ENCODE measurements at regions not wholly inside any gene's neighbourhood (a gene's known extent, or its start where the extent isn't known, plus 50 kb on each side); places are given as distances from the start of the nearest gene placed in this dataset.

DNA sequence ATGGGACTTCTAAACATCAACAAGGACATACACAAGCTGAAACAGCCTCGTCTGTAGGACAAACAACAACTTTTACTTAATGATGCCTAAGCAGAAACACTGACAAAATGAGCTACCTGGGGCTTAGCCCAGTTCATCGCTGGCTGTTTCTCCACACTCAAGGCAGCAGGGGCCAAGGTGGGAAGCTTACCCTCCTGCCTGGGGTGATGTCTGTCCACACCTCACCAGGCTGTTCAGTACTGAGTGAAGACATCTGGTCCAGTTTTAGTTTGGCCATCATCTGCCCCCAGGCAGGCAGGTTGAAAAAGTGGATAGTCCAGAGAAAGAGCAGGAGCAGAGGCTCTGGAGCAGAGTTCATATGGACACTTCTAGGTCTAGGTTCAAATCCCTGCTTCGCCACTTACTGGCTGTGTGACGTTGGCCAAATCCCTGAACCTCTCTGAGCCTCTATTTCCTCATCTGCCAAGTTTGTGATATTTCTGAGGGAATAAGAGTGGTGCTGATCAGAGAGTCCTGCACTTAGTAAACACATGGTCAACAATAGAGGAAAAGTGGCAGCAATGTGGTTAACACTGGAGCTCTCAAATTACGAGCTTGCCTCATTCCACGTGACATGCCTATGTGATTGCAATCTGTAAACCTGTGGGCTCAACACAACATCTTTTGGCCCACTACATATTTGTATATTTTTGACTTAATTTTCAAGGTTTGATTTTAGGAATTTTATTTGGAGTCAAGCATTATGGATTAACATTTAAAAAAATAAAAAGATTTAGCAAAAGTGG lies 720.1 kb upstream of the TMEM132C start:
- POLR2A ChIA-PET = no interaction called here
- intact Hi-C loops (cut with micrococcal nuclease) = no loop called here

More for the DNA sequence above, 720.1 kb upstream of the TMEM132C start:
- H3K9ac ChIP-seq (replicated peaks; ENCODE audit: extremely low read depth, insufficient read depth, low read length) = no peak overlapping the region
- no peaks in the 10 kb centered on the region for H3K4me1 ChIP-seq (ENCODE audit: control insufficient read depth, extremely low read depth, insufficient read depth, low read length)
- H3K36me3 ChIP-seq (ENCODE audit: control insufficient read depth in 2 of 2, extremely low read depth in 1 of 2, insufficient read depth in 2 of 2, low read length in 2 of 2) = no peaks in the 10 kb centered on the region
- dilution Hi-C loops (cut with MboI; ENCODE audit: extremely low pct_ligation_motif_present, low sequenced_read_pairs) = no loop called here
- H3K27ac ChIP-seq (ENCODE audit: insufficient read depth, low read depth, low read length) = no peak overlapping the region
- FAIRE-seq (no peak), DNase-seq (ENCODE audit: low read depth, low spot score) (no peak)
- TF ChIP-seq, protein P1, sequence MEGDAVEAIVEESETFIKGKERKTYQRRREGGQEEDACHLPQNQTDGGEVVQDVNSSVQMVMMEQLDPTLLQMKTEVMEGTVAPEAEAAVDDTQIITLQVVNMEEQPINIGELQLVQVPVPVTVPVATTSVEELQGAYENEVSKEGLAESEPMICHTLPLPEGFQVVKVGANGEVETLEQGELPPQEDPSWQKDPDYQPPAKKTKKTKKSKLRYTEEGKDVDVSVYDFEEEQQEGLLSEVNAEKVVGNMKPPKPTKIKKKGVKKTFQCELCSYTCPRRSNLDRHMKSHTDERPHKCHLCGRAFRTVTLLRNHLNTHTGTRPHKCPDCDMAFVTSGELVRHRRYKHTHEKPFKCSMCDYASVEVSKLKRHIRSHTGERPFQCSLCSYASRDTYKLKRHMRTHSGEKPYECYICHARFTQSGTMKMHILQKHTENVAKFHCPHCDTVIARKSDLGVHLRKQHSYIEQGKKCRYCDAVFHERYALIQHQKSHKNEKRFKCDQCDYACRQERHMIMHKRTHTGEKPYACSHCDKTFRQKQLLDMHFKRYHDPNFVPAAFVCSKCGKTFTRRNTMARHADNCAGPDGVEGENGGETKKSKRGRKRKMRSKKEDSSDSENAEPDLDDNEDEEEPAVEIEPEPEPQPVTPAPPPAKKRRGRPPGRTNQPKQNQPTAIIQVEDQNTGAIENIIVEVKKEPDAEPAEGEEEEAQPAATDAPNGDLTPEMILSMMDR (IDR thresholded peaks at IDR 0.05; ENCODE audit: extremely low read depth in 1 of 2, insufficient read depth in 1 of 2, low read depth in 1 of 2, low read length in 2 of 2) = no peak
- TF ChIP-seq EZH2 (IDR thresholded peaks at IDR 0.05; ENCODE audit: borderline replicate concordance, low read depth, low read length, severe bottlenecking) (no peak), POLR2A (IDR thresholded peaks at IDR 0.05; ENCODE audit: low read depth, low read length) (no peak), FOS (IDR thresholded peaks at IDR 0.05; ENCODE audit: borderline replicate concordance, insufficient read depth, low read length) (no peak), MYC (IDR thresholded peaks at IDR 0.05; ENCODE audit: low read depth, low read length) (no peak), GATA2 (IDR thresholded peaks at IDR 0.05; ENCODE audit: insufficient read depth, insufficient read length, low read depth, low read length) (no peak), POLR2AphosphoS5 (IDR thresholded peaks at IDR 0.05; ENCODE audit: insufficient read depth, low read depth, low read length) (no peak), JUN (IDR thresholded peaks at IDR 0.05; ENCODE audit: borderline replicate concordance, insufficient read depth, insufficient read length, low read depth) (no peak)
- TF ChIP-seq, protein P2, sequence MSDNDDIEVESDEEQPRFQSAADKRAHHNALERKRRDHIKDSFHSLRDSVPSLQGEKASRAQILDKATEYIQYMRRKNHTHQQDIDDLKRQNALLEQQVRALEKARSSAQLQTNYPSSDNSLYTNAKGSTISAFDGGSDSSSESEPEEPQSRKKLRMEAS (IDR thresholded peaks at IDR 0.05; ENCODE audit: insufficient read depth, insufficient read length) = no peak
- H3K9me3 ChIP-seq (replicated peaks; ENCODE audit: control insufficient read depth, insufficient read depth, low read length) = peaks cover 7% of the 10 kb centered on the region
- no TSS peak for BruUV-seq (replicated peaks)
- H3K9me1 ChIP-seq (replicated peaks; ENCODE audit: control insufficient read depth, extremely low read depth, insufficient read depth, low read length) = no peaks in the 10 kb centered on the region
- H3K4me2 ChIP-seq (ENCODE audit: insufficient read depth, low read length) = no peak overlapping the region
- H3K4me3 ChIP-seq (replicated peaks in 1 of 3; ENCODE audit: insufficient read depth in 1 of 3, low read depth in 1 of 3, low read length in 3 of 3) = no peak overlapping the region
- H2AFZ ChIP-seq (ENCODE audit: low read depth, low read length) = no peak overlapping the region
- H3K27me3 ChIP-seq (ENCODE audit: control insufficient read depth in 2 of 2, insufficient read depth in 2 of 2, low read length in 2 of 2) = no peaks in the 10 kb centered on the region
- CTCF ChIA-PET = no interaction called here
- no peaks in the 10 kb centered on the region for H3K79me2 ChIP-seq (ENCODE audit: control insufficient read depth, insufficient read depth, low read length)
- no peaks in the 10 kb centered on the region for H4K20me1 ChIP-seq (replicated peaks; ENCODE audit: control insufficient read depth, extremely low read depth, insufficient read depth, low read length)

Measured in endothelial cell of umbilical vein (primary cell).